KMS-11 (cell line): ENCODE measurements at regions not wholly inside any gene's neighbourhood (a gene's known extent, or its start where the extent isn't known, plus 50 kb on each side); places are given as distances from the start of the nearest gene placed in this dataset.

Experiments
- H2AFZ ChIP-seq: fragments of 200-600 bp; sonication (generic); 2 replicates; pipeline ENCODE4 v1.6.1; 2016; ENCODE audit warnings: antibody characterized with exemption, mixed run types, low read depth
- H3K27ac ChIP-seq: fragments of 200-600 bp; sonication (generic); 2 replicates; pipeline ENCODE4 v1.6.1; 2016; ENCODE audit warnings: mild to moderate bottlenecking, mixed run types
- H3K27me3 ChIP-seq: fragments of 200-600 bp; sonication (generic); 2 replicates; pipeline ENCODE4 v1.6.1; 2017; ENCODE audit warnings: mild to moderate bottlenecking, low read depth, mixed run types, moderate library complexity; ENCODE audit not compliant: insufficient read depth
- H3K36me3 ChIP-seq: fragments of 200-600 bp; sonication (generic); 2 replicates; pipeline ENCODE4 v1.6.1; 2017; ENCODE audit warnings: mild to moderate bottlenecking, mixed run types; ENCODE audit not compliant: insufficient read depth
- H3K4me1 ChIP-seq: fragments of 200-600 bp; sonication (generic); 2 replicates; pipeline ENCODE4 v1.6.1; 2016; ENCODE audit warnings: mild to moderate bottlenecking, low read depth, mixed run types; ENCODE audit not compliant: poor library complexity, severe bottlenecking
- H3K4me2 ChIP-seq: fragments of 200-600 bp; sonication (generic); 2 replicates; pipeline ENCODE4 v1.7.0; 2016; ENCODE audit warnings: mild to moderate bottlenecking, mixed run types
- H3K4me3 ChIP-seq: fragments of 200-600 bp; sonication (generic); IDR thresholded peaks from 2 replicates; pipeline ENCODE4 v1.6.1; 2017; ENCODE audit warnings: low read depth, low read length, mixed read lengths; ENCODE audit not compliant: insufficient read depth
- H3K79me2 ChIP-seq: fragments of 200-600 bp; sonication (generic); 2 replicates; pipeline ENCODE4 v1.6.1; 2016; ENCODE audit warnings: low read depth, mixed run types; ENCODE audit not compliant: insufficient read depth
- H3K9ac ChIP-seq: fragments of 200-600 bp; sonication (generic); 2 replicates; pipeline ENCODE4 v1.6.1; 2016; ENCODE audit warnings: mild to moderate bottlenecking, mixed run types
- H4K20me1 ChIP-seq: fragments of 200-600 bp; sonication (generic); 2 replicates; pipeline ENCODE4 v1.6.1; 2016; ENCODE audit warnings: mild to moderate bottlenecking, mixed run types; ENCODE audit not compliant: insufficient read depth
- CTCF ChIP-seq: fragments of 200-600 bp; sonication (generic); conservative IDR thresholded peaks from 2 replicates; pipeline ENCODE4 v1.6.1; 2017; ENCODE audit warnings: low read depth, mild to moderate bottlenecking, antibody characterized with exemption, low read length, moderate library complexity, mixed read lengths

- Histone ChIP-seq H3K27ac (no peak overlapping the region), H4K20me1 (no peaks in the 10 kb centered on the region), H3K4me3 (no peak overlapping the region), H3K36me3 (no peaks in the 10 kb centered on the region), H3K27me3 (no peaks in the 10 kb centered on the region), H3K79me2 (no peaks in the 10 kb centered on the region), H3K4me1 (no peaks in the 10 kb centered on the region), H3K4me2 (no peak overlapping the region), H3K9ac (no peak overlapping the region), H2AFZ (no peak overlapping the region)
- TF ChIP-seq CTCF: no peak
Observed at GRCh38 chr7:106979551-106980357, 64.8 kb upstream of the PRKAR2B start.

- Histone ChIP-seq H3K9ac (no peak overlapping the region), H2AFZ (no peak overlapping the region), H3K79me2 (no peaks in the 10 kb centered on the region), H4K20me1 (no peaks in the 10 kb centered on the region), H3K4me3 (no peak overlapping the region), H3K36me3 (no peaks in the 10 kb centered on the region), H3K4me2 (no peak overlapping the region), H3K27me3 (no peaks in the 10 kb centered on the region), H3K4me1 (no peaks in the 10 kb centered on the region), H3K27ac (no peak overlapping the region)
- no peak for TF ChIP-seq CTCF
Observed at GRCh38 chr7:106980358-106980685, 64.2 kb upstream of the PRKAR2B start.

GRCh38 chr7:106982415-106982814, 62.1 kb upstream of the PRKAR2B start:
- Histone ChIP-seq H3K4me3 (no peak overlapping the region), H3K36me3 (no peaks in the 10 kb centered on the region), H3K27me3 (no peaks in the 10 kb centered on the region), H4K20me1 (no peaks in the 10 kb centered on the region), H3K4me2 (no peak overlapping the region), H3K27ac (no peak overlapping the region), H3K9ac (no peak overlapping the region), H3K79me2 (no peaks in the 10 kb centered on the region), H3K4me1 (no peaks in the 10 kb centered on the region), H2AFZ (no peak overlapping the region)
- TF ChIP-seq CTCF: no peak

GRCh38 chr7:106984034-106984433, 60.5 kb upstream of the PRKAR2B start:
- TF ChIP-seq CTCF: no peak

More at GRCh38 chr7:106984034-106984433, 60.5 kb upstream of the PRKAR2B start:
- no peaks in the 10 kb centered on the region for H4K20me1 ChIP-seq
- no peak overlapping the region for H3K9ac ChIP-seq
- H3K36me3 ChIP-seq: no peaks in the 10 kb centered on the region
- H3K4me2 ChIP-seq: no peak overlapping the region
- H3K79me2 ChIP-seq: no peaks in the 10 kb centered on the region
- no peaks in the 10 kb centered on the region for H3K4me1 ChIP-seq
- no peak overlapping the region for H3K27ac ChIP-seq
- H2AFZ ChIP-seq: no peak overlapping the region
- no peak overlapping the region for H3K4me3 ChIP-seq
- no peaks in the 10 kb centered on the region for H3K27me3 ChIP-seq
